HEK293 (cell line): ENCODE measurements at regions not wholly inside any gene's neighbourhood (a gene's known extent, or its start where the extent isn't known, plus 50 kb on each side); places are given as distances from the start of the nearest gene placed in this dataset.
"Not testable (repeated sequence)": the region's sequence is repeated elsewhere in the genome, so short reads cannot be mapped to it uniquely, and the experiment has no call there.

Experiments
- CTCF ChIA-PET: fragments of 350-600 bp; formaldehyde crosslinking; extraction: SDS; loops from one replicate; lab custom pipeline; 2021; ENCODE audit warnings: antibody characterized with exemption; lab: Yijun Ruan, JAX
- POLR2A ChIA-PET: fragments of 300-600 bp; formaldehyde crosslinking; extraction: SDS; loops from one replicate; lab custom pipeline; 2020; ENCODE audit warnings: antibody characterized with exemption, inconsistent platforms; lab: Yijun Ruan, JAX
- H3K27ac ChIP-seq: fragments of 200-500 bp; sonication (Bioruptor generic); 2 replicates; pipeline ENCODE4 v1.5.1; 2014; ENCODE audit warnings: low read depth, low read length, control low read depth, inconsistent platforms; ENCODE audit errors: extremely low read depth
- H3K36me3 ChIP-seq, 2 experiments: fragments of 200-500 bp in 1 of 2; sonication (Bioruptor generic) in 1 of 2; 1 replicate in 1 of 2; 2 replicates in 1 of 2; pipeline ENCODE4 v1.5.1; 2014 to 2017; ENCODE audit warnings: inconsistent platforms in 2 of 2, low read length in 2 of 2; ENCODE audit not compliant: control insufficient read depth in 2 of 2, insufficient read depth in 1 of 2
- H3K4me1 ChIP-seq: fragments of 200-500 bp; sonication (Bioruptor generic); 2 replicates; pipeline ENCODE4 v1.5.1; 2014; ENCODE audit warnings: mild to moderate bottlenecking, low read length, inconsistent platforms; ENCODE audit not compliant: control insufficient read depth, insufficient read depth
- H3K4me3 ChIP-seq: 2 replicates; pipeline ENCODE4 v1.5.1; 2011; ENCODE audit warnings: low read depth, mild to moderate bottlenecking, control low read depth, low read length, moderate library complexity
- H3K9me3 ChIP-seq: fragments of 200-500 bp; sonication (Bioruptor generic); 2 replicates; pipeline ENCODE4 v1.5.1; 2014; ENCODE audit warnings: low read depth, low read length, inconsistent platforms; ENCODE audit not compliant: control insufficient read depth, insufficient read depth
- HOXA7 ChIP-seq: sonication (generic); formaldehyde crosslinking; IDR thresholded peaks from 2 replicates; pipeline ENCODE4 v1.8.1; 2022; ENCODE audit warnings: missing genetic modification reagents, borderline replicate concordance
- KLF10 ChIP-seq: fragments of 450-650 bp; IDR thresholded peaks from 2 replicates; pipeline ENCODE4 v1.5.1; 2018; ENCODE audit warnings: missing biosample characterization, mild to moderate bottlenecking, missing genetic modification characterization
- KLF8 ChIP-seq: fragments of 450-650 bp; formaldehyde crosslinking; IDR thresholded peaks from 2 replicates; pipeline ENCODE4 v1.5.1; 2016; ENCODE audit warnings: missing biosample characterization, missing genetic modification characterization
- RBAK ChIP-seq: fragments of 450-650 bp; formaldehyde crosslinking; IDR thresholded peaks from 2 replicates; pipeline ENCODE4 v1.5.1; 2016; ENCODE audit warnings: missing biosample characterization, missing genetic modification characterization
- SP7 ChIP-seq: fragments of 450-650 bp; formaldehyde crosslinking; IDR thresholded peaks from 2 replicates; pipeline ENCODE4 v1.5.1; 2016; ENCODE audit warnings: missing biosample characterization, missing genetic modification characterization
- WT1 ChIP-seq: fragments of 450-650 bp; formaldehyde crosslinking; IDR thresholded peaks from 2 replicates; pipeline ENCODE4 v1.5.1; 2016; ENCODE audit warnings: missing biosample characterization, missing genetic modification characterization
- ZBTB6 ChIP-seq: fragments of 450-650 bp; formaldehyde crosslinking; IDR thresholded peaks from 2 replicates; pipeline ENCODE4 v1.5.1; 2017; ENCODE audit warnings: missing biosample characterization, missing genetic modification characterization
- ZBTB7A ChIP-seq: fragments of 450-650 bp; formaldehyde crosslinking; IDR thresholded peaks from 2 replicates; pipeline ENCODE4 v1.5.1; 2016; ENCODE audit warnings: low read depth, missing biosample characterization, missing genetic modification characterization
- ZBTB8A ChIP-seq: fragments of 450-650 bp; formaldehyde crosslinking; IDR thresholded peaks from 2 replicates; pipeline ENCODE4 v1.5.1; 2016; ENCODE audit warnings: missing biosample characterization, missing genetic modification characterization
- ZNF121 ChIP-seq: fragments of 450-650 bp; formaldehyde crosslinking; IDR thresholded peaks from 2 replicates; pipeline ENCODE4 v1.5.1; 2016; ENCODE audit warnings: missing biosample characterization, missing genetic modification characterization
- ZNF18 ChIP-seq: fragments of 450-650 bp; formaldehyde crosslinking; IDR thresholded peaks from 2 replicates; pipeline ENCODE4 v1.5.1; 2016; ENCODE audit warnings: missing biosample characterization, missing genetic modification characterization
- ZNF394 ChIP-seq: fragments of 450-650 bp; formaldehyde crosslinking; IDR thresholded peaks from 2 replicates; pipeline ENCODE4 v1.5.1; 2016; ENCODE audit warnings: missing biosample characterization, missing genetic modification characterization, mild to moderate bottlenecking, moderate library complexity, borderline replicate concordance
- ZNF596 ChIP-seq: fragments of 450-650 bp; IDR thresholded peaks from 2 replicates; pipeline ENCODE4 v1.5.0; 2018; ENCODE audit warnings: missing biosample characterization, mild to moderate bottlenecking, missing genetic modification characterization, moderate library complexity
- ZNF701 ChIP-seq: fragments of 450-650 bp; formaldehyde crosslinking; IDR thresholded peaks from 2 replicates; pipeline ENCODE4 v1.5.1; 2016; ENCODE audit warnings: missing biosample characterization, missing genetic modification characterization
- ZNF776 ChIP-seq: fragments of 450-650 bp; formaldehyde crosslinking; IDR thresholded peaks from 2 replicates; pipeline ENCODE4 v1.5.0; 2017; ENCODE audit warnings: missing biosample characterization, missing genetic modification characterization, borderline replicate concordance

DNA sequence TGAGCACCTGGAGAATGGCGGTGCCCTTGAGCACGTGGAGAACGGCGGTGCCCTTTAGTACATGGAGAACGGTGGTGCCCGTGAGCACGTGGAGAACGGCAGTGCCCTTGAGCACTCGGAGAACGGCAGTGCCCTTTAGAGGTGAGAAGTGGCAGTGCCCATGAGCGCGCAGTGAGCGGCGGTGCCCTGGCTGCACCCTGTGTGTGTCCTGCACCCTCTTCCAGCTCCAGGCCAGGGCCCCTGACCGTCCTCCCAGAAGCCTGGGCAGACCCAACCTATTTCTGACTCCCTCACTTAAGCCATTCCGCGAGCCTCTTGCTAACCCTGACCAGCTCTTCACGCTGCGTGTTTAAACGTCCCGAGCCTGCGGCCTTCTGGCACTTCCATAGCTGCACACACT, 151.3 kb downstream of the DLL1 start:
- Histone ChIP-seq H3K27ac (no peak overlapping the region), H3K4me3 (no peak overlapping the region), H3K4me1 (no peaks in the 10 kb centered on the region), H3K9me3 (no peaks in the 10 kb centered on the region), H3K36me3 (no peaks in the 10 kb centered on the region)
- POLR2A ChIA-PET, result no interaction called here
- CTCF ChIA-PET, result interaction anchor here (1.1 kb wide), 1 partner anchor 308 kb away, joined by 3 read pairs; no protein-coding TSS in a partner anchor
- TF ChIP-seq KLF8 (tag by site-specific recombination) (no peak), ZNF394 (tag by site-specific recombination) (no peak), WT1 (tag by site-specific recombination) (no peak), ZNF701 (tag by site-specific recombination) (no peak), ZNF596 (tag by site-specific recombination) (no peak), SP7 (no peak), KLF10 (tag by site-specific recombination) (no peak), ZNF18 (no peak), ZBTB6 (tag by site-specific recombination) (no peak)

DNA sequence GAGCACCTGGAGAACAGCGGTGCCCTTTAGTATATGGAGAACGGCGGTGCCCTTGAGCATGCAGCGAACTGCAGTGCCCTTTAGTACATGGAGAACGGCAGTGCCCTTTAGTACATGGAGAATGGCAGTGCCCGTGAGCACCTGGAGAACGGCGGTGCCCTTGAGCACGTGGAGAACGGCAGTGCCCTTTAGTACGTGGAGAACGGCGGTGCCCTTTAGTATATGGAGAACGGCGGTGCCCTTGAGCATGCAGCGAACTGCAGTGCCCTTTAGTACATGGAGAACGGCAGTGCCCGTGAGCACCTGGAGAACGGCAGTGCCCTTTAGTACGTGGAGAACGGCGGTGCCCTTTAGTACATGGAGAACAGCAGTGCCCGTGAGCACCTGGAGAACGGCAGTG, 151.8 kb downstream of the DLL1 start:
- H3K4me3 ChIP-seq, CTCF ChIA-PET, H3K27ac ChIP-seq, H3K9me3 ChIP-seq, H3K4me1 ChIP-seq, POLR2A ChIA-PET, H3K36me3 ChIP-seq: not testable (repeated sequence)

DNA sequence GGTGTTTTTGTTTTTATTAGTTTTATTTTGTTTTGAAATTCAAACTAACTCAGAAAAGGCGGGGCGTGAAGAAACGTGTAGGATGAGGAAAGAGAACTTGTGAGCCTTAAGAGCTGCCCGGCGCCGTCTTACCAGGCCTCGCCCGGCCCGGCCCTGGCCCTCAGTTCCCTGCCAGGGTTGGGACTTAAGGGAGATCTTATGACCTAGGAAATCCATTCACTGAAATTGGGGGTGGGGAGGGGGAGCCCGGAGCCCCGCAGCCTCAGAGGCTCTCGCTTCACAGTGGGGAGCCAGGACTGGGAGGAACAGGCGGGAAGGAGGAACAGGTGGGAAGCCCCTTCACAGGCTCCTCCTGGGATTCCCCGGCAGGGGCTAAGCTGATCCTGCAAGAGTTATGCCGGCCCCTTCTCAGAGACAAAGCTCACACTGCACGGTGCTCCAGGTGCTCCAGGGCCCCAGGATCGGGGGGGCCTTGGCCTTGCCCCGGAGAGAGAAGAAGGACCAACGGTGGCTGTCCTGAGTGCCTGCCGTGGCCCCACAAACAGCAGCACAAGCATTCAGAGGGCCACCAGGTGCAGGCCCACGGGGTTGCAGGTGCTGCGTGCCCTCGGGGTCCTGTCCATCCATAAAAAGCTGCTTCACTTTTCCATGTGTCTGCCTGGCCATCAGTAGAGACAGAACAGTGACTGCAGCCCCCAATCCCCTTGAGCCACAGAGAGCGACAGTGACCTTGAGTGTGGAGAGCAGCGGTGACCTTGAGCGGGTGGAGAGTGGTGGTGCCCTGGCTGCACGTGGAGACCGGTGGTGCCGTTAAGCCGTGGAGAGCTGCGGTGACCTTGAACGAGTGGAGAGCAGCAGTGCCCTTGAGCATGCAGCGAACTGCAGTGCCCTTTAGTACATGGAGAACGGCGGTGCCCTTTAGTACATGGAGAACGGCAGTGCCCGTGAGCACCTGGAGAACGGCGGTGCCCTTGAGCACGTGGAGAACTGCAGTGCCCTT, 152.7 kb downstream of the DLL1 start:
- H3K4me3 ChIP-seq, result no peak overlapping the region
- no peak overlapping the region for H3K27ac ChIP-seq
- H3K36me3 ChIP-seq, result no peaks in the 10 kb centered on the region
- no peaks in the 10 kb centered on the region for H3K4me1 ChIP-seq
- ChIA-PET POLR2A (no interaction called here), CTCF (no interaction called here)
- TF ChIP-seq ZNF121 (tag by site-specific recombination), result no peak
- no peak for TF ChIP-seq ZNF776 (tag by site-specific recombination)
- TF ChIP-seq RBAK, result no peak
- TF ChIP-seq ZBTB7A (tag by site-specific recombination), result no peak
- no peak for TF ChIP-seq HOXA7 (CRISPR knock-in tag)
- no peak for TF ChIP-seq ZBTB8A (tag by site-specific recombination)
- no peaks in the 10 kb centered on the region for H3K9me3 ChIP-seq
